GM12878 (cell line): ENCODE measurements at regions not wholly inside any gene's neighbourhood (a gene's known extent, or its start where the extent isn't known, plus 50 kb on each side); places are given as distances from the start of the nearest gene placed in this dataset.

ENCODE experiments used
- ATAC-seq: fragments of 200-7000 bp; cut with Tn5 transposase; 3 replicates; pipeline ENCODE4 v1.9.1; 2020; ENCODE audit warnings: mild to moderate bottlenecking, moderate library complexity
- BruUV-seq: library from RNA; stranded (reverse); fragments of 400-500 nt; replicated peaks from 2 replicates; lab custom pipeline; 2021; lab: Mats Ljungman, UMichigan
- CTCF ChIA-PET: fragments of 300-600 bp; sonication (Branson Sonifier 250); formaldehyde crosslinking; extraction: SDS; loops from one replicate; lab custom pipeline; 2021; ENCODE audit warnings: inconsistent platforms; lab: Yijun Ruan, JAX
- POLR2A ChIA-PET: fragments of 350-600 bp; formaldehyde crosslinking; extraction: SDS; loops from one replicate; lab custom pipeline; 2021; ENCODE audit warnings: inconsistent platforms; lab: Charles Lee
- RAD21 ChIA-PET: fragments of 300-600 bp; sonication (Branson Sonifier 250); formaldehyde crosslinking; loops from one replicate; lab custom pipeline; 2023; ENCODE audit warnings: antibody characterized with exemption; ENCODE audit not compliant: unreplicated experiment; lab: Charles Lee
- SMC1A ChIA-PET: fragments of 300-600 bp; sonication (Branson Sonifier 250); formaldehyde crosslinking; loops from one replicate; lab custom pipeline; 2023; ENCODE audit not compliant: unreplicated experiment, uncharacterized antibody; lab: Charles Lee
- DNase-seq: peaks from one replicate; pipeline ENCODE4 v3.0.0-alpha.2; 2011; ENCODE audit warnings: low read depth, low spot score
- FAIRE-seq: peaks from 3 replicates; lab custom pipeline; 2011; peaks lifted over from hg19 to GRCh38; lab: Jason Lieb, UNC
- H2AFZ ChIP-seq: 2 replicates; pipeline ENCODE4 v1.6.0; 2011; ENCODE audit warnings: low read depth, low read length, control low read depth; ENCODE audit not compliant: control insufficient read depth
- H3K27ac ChIP-seq: 2 replicates; pipeline ENCODE4 v1.5.1; 2011; ENCODE audit warnings: control low read depth; ENCODE audit not compliant: control insufficient read depth, insufficient read depth
- H3K27me3 ChIP-seq, 2 experiments: replicated peaks in 1 of 2; 2 replicates each; pipeline versions ENCODE4 v1.6.0 to v1.6.1; 2011; ENCODE audit warnings: low read length in 1 of 2; ENCODE audit not compliant: control insufficient read depth in 2 of 2, insufficient read depth in 2 of 2
- H3K36me3 ChIP-seq, 2 experiments: 2 replicates each; pipeline ENCODE4 v1.5.1; 2011; ENCODE audit warnings: low read length in 1 of 2; ENCODE audit not compliant: control insufficient read depth in 2 of 2, insufficient read depth in 2 of 2
- H3K4me1 ChIP-seq: 2 replicates; pipeline ENCODE4 v1.6.1; 2011; ENCODE audit warnings: mild to moderate bottlenecking, low read length, moderate library complexity, mixed read lengths; ENCODE audit not compliant: control insufficient read depth, insufficient read depth
- H3K4me2 ChIP-seq: 2 replicates; pipeline ENCODE4 v1.6.0; 2011; ENCODE audit warnings: control low read depth; ENCODE audit not compliant: control insufficient read depth, insufficient read depth
- H3K4me3 ChIP-seq: fragments of 200-600 bp; sonication (generic); 2 replicates; pipeline ENCODE4 v1.5.1; 2016
- H3K79me2 ChIP-seq: 2 replicates; pipeline ENCODE4 v1.6.0; 2011; ENCODE audit warnings: low read length; ENCODE audit not compliant: control insufficient read depth, insufficient read depth
- H3K9ac ChIP-seq: 2 replicates; pipeline ENCODE4 v1.8.0; 2011; ENCODE audit warnings: low read length, control low read depth, mixed read lengths; ENCODE audit not compliant: control insufficient read depth, insufficient read depth
- H3K9me3 ChIP-seq: replicated peaks from 3 replicates; pipeline ENCODE4 v1.5.1; 2011; ENCODE audit warnings: mild to moderate bottlenecking, low read length; ENCODE audit not compliant: control insufficient read depth, insufficient read depth
- H4K20me1 ChIP-seq: 2 replicates; pipeline ENCODE4 v1.6.0; 2011; ENCODE audit not compliant: control insufficient read depth, insufficient read depth
- CEBPB ChIP-seq, 2 experiments: fragments of 150-350 bp in 1 of 2; IDR thresholded peaks; 2 replicates each; pipeline ENCODE4 v1.6.1; 2012 to 2014; ENCODE audit warnings: low read depth in 2 of 2, low read length in 2 of 2, borderline replicate concordance in 1 of 2, inconsistent platforms in 1 of 2
- ELK1 ChIP-seq: IDR thresholded peaks from 2 replicates; pipeline ENCODE4 v1.6.1; 2012; ENCODE audit warnings: low read depth, low read length, improper control_type of control experiment
- IRF4 ChIP-seq: IDR thresholded peaks from 2 replicates; pipeline ENCODE4 v1.6.1; 2011; ENCODE audit warnings: low read depth, low read length
- JUND ChIP-seq: IDR thresholded peaks from 2 replicates; pipeline ENCODE4 v1.6.1; 2012; ENCODE audit warnings: low read depth, mild to moderate bottlenecking, low read length, improper control_type of control experiment, moderate library complexity
- MAX ChIP-seq: IDR thresholded peaks from 2 replicates; pipeline ENCODE4 v1.6.1; 2012; ENCODE audit warnings: low read depth, low read length, improper control_type of control experiment
- NFXL1 ChIP-seq: fragments of 450-650 bp; IDR thresholded peaks from 2 replicates; pipeline ENCODE4 v1.6.1; 2017; ENCODE audit warnings: antibody characterized with exemption, mild to moderate bottlenecking, borderline replicate concordance
- POLR2AphosphoS5 ChIP-seq: IDR thresholded peaks from 2 replicates; pipeline ENCODE4 v1.6.1; 2011; ENCODE audit warnings: mild to moderate bottlenecking, low read length, inconsistent platforms
- POU2F2 ChIP-seq: IDR thresholded peaks from 3 replicates; pipeline ENCODE4 v1.6.1; 2011; ENCODE audit warnings: low read depth, mild to moderate bottlenecking, low read length, borderline replicate concordance
- PRDM15 ChIP-seq: fragments of 450-650 bp; formaldehyde crosslinking; IDR thresholded peaks from 2 replicates; pipeline ENCODE4 v1.4.0; 2020; ENCODE audit warnings: mild to moderate bottlenecking, moderate library complexity
- RAD21 ChIP-seq: IDR thresholded peaks from 2 replicates; pipeline ENCODE4 v1.6.1; 2011; ENCODE audit warnings: mild to moderate bottlenecking, low read depth, low read length, moderate library complexity; ENCODE audit not compliant: insufficient read depth
- SREBF2 ChIP-seq: IDR thresholded peaks from 2 replicates; pipeline ENCODE4 v1.6.1; 2012; ENCODE audit warnings: mild to moderate bottlenecking, low read length
- ZNF274 ChIP-seq: IDR thresholded peaks from one replicate; pipeline ENCODE4 v1.8.0; 2011; ENCODE audit not compliant: insufficient read length, insufficient read depth
- WGBS: methylation state at CpG from one replicate; pipeline ENCODE4 v1.1.6; 2016; ENCODE audit warnings: low lambda C conversion rate; ENCODE audit not compliant: insufficient replicate concordance, insufficient coverage; ENCODE audit errors: missing lambda C conversion rate; 5-methylcytosine and 5-hydroxymethylcytosine counted together
- in situ Hi-C: fragments of 300-500 bp; cut with MboI; formaldehyde crosslinking; loops from 9 replicates; pipeline ENCODE4 v1.14.3; 2018; ENCODE audit warnings: mixed read lengths
- intact Hi-C: fragments of 100-400 bp; cut with micrococcal nuclease; formaldehyde crosslinking; loops from one replicate; pipeline ENCODE4 v1.14.2; 2022; ENCODE audit not compliant: unreplicated experiment
- TF ChIP-seq, protein P1 (sequence below): IDR thresholded peaks from 2 replicates; pipeline ENCODE4 v1.6.1; 2011; ENCODE audit warnings: low read depth, mild to moderate bottlenecking, low read length, moderate library complexity, borderline replicate concordance; ENCODE audit errors: extremely low read depth

- intact Hi-C loops (no loop called here), in situ Hi-C loops (no loop called here)
- H2AFZ ChIP-seq, result no peak overlapping the region
- no peak overlapping the region for H3K27ac ChIP-seq
- no peak for DNase-seq
- H3K9ac ChIP-seq, result no peak overlapping the region
- ChIA-PET CTCF (no interaction called here), SMC1A (no interaction called here), RAD21 (no interaction called here), POLR2A (no interaction called here)
- H3K4me1 ChIP-seq, result no peaks in the 10 kb centered on the region
- 25% methylated on average over 1 of the region's 1 CpG for whole genome bisulfite sequencing
- FAIRE-seq, result no peak
- TF ChIP-seq POU2F2 (no peak), CEBPB (IDR thresholded peaks at IDR 0.05; ENCODE audit: borderline replicate concordance in 1 of 2, low read depth in 2 of 2, low read length in 2 of 2) (no peak), MAX (no peak), RAD21 (no peak), JUND (no peak), ELK1 (no peak), SREBF2 (no peak), IRF4 (no peak), PRDM15 (CRISPR knock-in tag) (no peak), NFXL1 (no peak), ZNF274 (no peak), POLR2AphosphoS5 (no peak)
- TF ChIP-seq, protein P1, sequence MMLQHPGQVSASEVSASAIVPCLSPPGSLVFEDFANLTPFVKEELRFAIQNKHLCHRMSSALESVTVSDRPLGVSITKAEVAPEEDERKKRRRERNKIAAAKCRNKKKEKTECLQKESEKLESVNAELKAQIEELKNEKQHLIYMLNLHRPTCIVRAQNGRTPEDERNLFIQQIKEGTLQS, result no peak
- no peaks in the 10 kb centered on the region for H3K27me3 ChIP-seq
- H3K4me2 ChIP-seq, result no peak overlapping the region
- H3K36me3 ChIP-seq, result no peaks in the 10 kb centered on the region
- no peaks in the 10 kb centered on the region for H3K9me3 ChIP-seq
- no TSS peak for BruUV-seq
- no peaks in the 10 kb centered on the region for H4K20me1 ChIP-seq
- H3K79me2 ChIP-seq, result no peaks in the 10 kb centered on the region
- no peak overlapping the region for H3K4me3 ChIP-seq
- ATAC-seq, result no peak
Measured at GRCh38 chr14:80087411-80087810, 123.9 kb downstream of the DIO2 start.
